GM19239 (cell line): ENCODE measurements at regions not wholly inside any gene's neighbourhood (a gene's known extent, or its start where the extent isn't known, plus 50 kb on each side); places are given as distances from the start of the nearest gene placed in this dataset.

ENCODE experiments used
- DNase-seq: peaks from one replicate; pipeline ENCODE4 v3.0.0; 2011; ENCODE audit warnings: low spot score; ENCODE audit not compliant: insufficient read length
- FAIRE-seq: peaks from 2 replicates; lab custom pipeline; 2011; peaks lifted over from hg19 to GRCh38; lab: Jason Lieb, UNC

- FAIRE-seq: no peak
Measured at GRCh38 chr3:13266005-13266404, 154.1 kb downstream of the NUP210 start.

GRCh38 chr3:13265507-13265906, 154.6 kb downstream of the NUP210 start:
- DNase-seq (no peak), FAIRE-seq (no peak)

More at GRCh38 chr3:13266005-13266404, 154.1 kb downstream of the NUP210 start:
- no peak for DNase-seq

GRCh38 chr3:13265016-13265415, 155.1 kb downstream of the NUP210 start:
- no peak for FAIRE-seq

GRCh38 chr3:13264468-13264795, 155.7 kb downstream of the NUP210 start:
- no peak for FAIRE-seq

More at GRCh38 chr3:13265016-13265415, 155.1 kb downstream of the NUP210 start:
- DNase-seq: no peak

GRCh38 chr3:13263770-13264467, 156.2 kb downstream of the NUP210 start:
- FAIRE-seq: no peak
- DNase-seq: no peak

More at GRCh38 chr3:13264468-13264795, 155.7 kb downstream of the NUP210 start:
- DNase-seq: no peak

GRCh38 chr3:13262493-13263211, 157.5 kb downstream of the NUP210 start:
- no peak for DNase-seq
- peak; percentile 84 for FAIRE-seq

GRCh38 chr3:13261892-13262291, 158.2 kb downstream of the NUP210 start:
- no peak for FAIRE-seq

GRCh38 chr3:13261104-13261830, 158.9 kb downstream of the NUP210 start:
- no peak for FAIRE-seq
- DNase-seq: no peak

More at GRCh38 chr3:13261892-13262291, 158.2 kb downstream of the NUP210 start:
- DNase-seq: no peak

GRCh38 chr3:13260259-13261103, 159.6 kb downstream of the NUP210 start:
- FAIRE-seq (no peak), DNase-seq (no peak)

- FAIRE-seq (no peak), DNase-seq (no peak)
Measured at GRCh38 chr3:13259831-13260230, 160.3 kb downstream of the NUP210 start.

GRCh38 chr3:13258986-13259514, 161.1 kb downstream of the NUP210 start:
- FAIRE-seq (no peak), DNase-seq (no peak)

GRCh38 chr3:13258280-13258679, 161.8 kb downstream of the NUP210 start:
- no peak for DNase-seq
- FAIRE-seq: no peak

- DNase-seq: no peak
- FAIRE-seq: no peak
Measured at GRCh38 chr3:13257666-13258065, 162.5 kb downstream of the NUP210 start.

- DNase-seq: no peak
- FAIRE-seq: no peak
Measured at GRCh38 chr3:13256845-13257244, 163.3 kb downstream of the NUP210 start.

GRCh38 chr3:13254028-13254951, 165.8 kb downstream of the NUP210 start:
- FAIRE-seq: no peak
- DNase-seq: no peak

- FAIRE-seq (no peak), DNase-seq (no peak)
Measured at GRCh38 chr3:13253208-13253937, 166.7 kb downstream of the NUP210 start.

GRCh38 chr3:13252207-13252606, 167.9 kb downstream of the NUP210 start:
- DNase-seq (no peak), FAIRE-seq (no peak)
